Liver (tissue), 3 donors: ENCODE measurements at regions not wholly inside any gene's neighbourhood (a gene's known extent, or its start where the extent isn't known, plus 50 kb on each side); places are given as distances from the start of the nearest gene placed in this dataset.

Experiments
- EGR1 ChIP-seq, 2 donors: IDR thresholded peaks; 2 replicates each; pipeline ENCODE4 v1.6.1; 2016 to 2018; ENCODE audit warnings: antibody characterized with exemption in 2 of 2, low read depth in 2 of 2
- FOXA2 ChIP-seq: IDR thresholded peaks from 2 replicates; pipeline ENCODE4 v1.6.1; 2016; ENCODE audit warnings: antibody characterized with exemption
- GABPA ChIP-seq, 2 donors: IDR thresholded peaks in 1 of 2; conservative IDR thresholded peaks in 1 of 2; 2 replicates each; pipeline ENCODE4 v1.6.1; 2016; ENCODE audit warnings: antibody characterized with exemption in 2 of 2, mild to moderate bottlenecking in 1 of 2, moderate library complexity in 1 of 2
- HNF4A ChIP-seq, 2 donors: conservative IDR thresholded peaks; 2 replicates each; pipeline ENCODE4 v1.6.1; 2016; ENCODE audit warnings: antibody characterized with exemption in 2 of 2, mild to moderate bottlenecking in 2 of 2
- JUND ChIP-seq, 2 donors: IDR thresholded peaks; 2 replicates each; pipeline ENCODE4 v1.6.1; 2016; ENCODE audit warnings: antibody characterized with exemption in 2 of 2
- NR2F2 ChIP-seq: IDR thresholded peaks from 2 replicates; pipeline ENCODE4 v1.6.1; 2016; ENCODE audit warnings: antibody characterized with exemption
- RAD21 ChIP-seq, 2 donors: IDR thresholded peaks; 2 replicates each; pipeline ENCODE4 v1.6.1; 2016; ENCODE audit warnings: antibody characterized with exemption in 2 of 2, mild to moderate bottlenecking in 2 of 2
- SP1 ChIP-seq: IDR thresholded peaks from 2 replicates; pipeline ENCODE4 v1.6.1; 2018; ENCODE audit warnings: antibody characterized with exemption, mild to moderate bottlenecking
- TAF1 ChIP-seq: conservative IDR thresholded peaks from 2 replicates; pipeline ENCODE4 v1.6.1; 2016; ENCODE audit warnings: antibody characterized with exemption, mild to moderate bottlenecking
- YY1 ChIP-seq: IDR thresholded peaks from 2 replicates; pipeline ENCODE4 v1.6.1; 2016; ENCODE audit warnings: antibody characterized with exemption, mild to moderate bottlenecking
- TF ChIP-seq, protein P1 (sequence below): fragments of 150-350 bp; IDR thresholded peaks from 2 replicates; pipeline ENCODE4 v1.5.1; 2017; ENCODE audit warnings: improper control_type of control experiment, low read depth, low read length; ENCODE audit not compliant: missing input control
- TF ChIP-seq, protein P2 (sequence below): IDR thresholded peaks from 2 replicates; pipeline ENCODE4 v1.6.1; 2016; ENCODE audit warnings: antibody characterized with exemption
- TF ChIP-seq, protein P3 (sequence below): IDR thresholded peaks from 2 replicates; pipeline ENCODE4 v1.6.1; 2016; ENCODE audit warnings: antibody characterized with exemption
- TF ChIP-seq, protein P4 (sequence below): IDR thresholded peaks from 2 replicates; pipeline ENCODE4 v1.6.1; 2016; ENCODE audit warnings: antibody characterized with exemption
- donor health status: healthy.
- donor health status: healthy.

DNA sequence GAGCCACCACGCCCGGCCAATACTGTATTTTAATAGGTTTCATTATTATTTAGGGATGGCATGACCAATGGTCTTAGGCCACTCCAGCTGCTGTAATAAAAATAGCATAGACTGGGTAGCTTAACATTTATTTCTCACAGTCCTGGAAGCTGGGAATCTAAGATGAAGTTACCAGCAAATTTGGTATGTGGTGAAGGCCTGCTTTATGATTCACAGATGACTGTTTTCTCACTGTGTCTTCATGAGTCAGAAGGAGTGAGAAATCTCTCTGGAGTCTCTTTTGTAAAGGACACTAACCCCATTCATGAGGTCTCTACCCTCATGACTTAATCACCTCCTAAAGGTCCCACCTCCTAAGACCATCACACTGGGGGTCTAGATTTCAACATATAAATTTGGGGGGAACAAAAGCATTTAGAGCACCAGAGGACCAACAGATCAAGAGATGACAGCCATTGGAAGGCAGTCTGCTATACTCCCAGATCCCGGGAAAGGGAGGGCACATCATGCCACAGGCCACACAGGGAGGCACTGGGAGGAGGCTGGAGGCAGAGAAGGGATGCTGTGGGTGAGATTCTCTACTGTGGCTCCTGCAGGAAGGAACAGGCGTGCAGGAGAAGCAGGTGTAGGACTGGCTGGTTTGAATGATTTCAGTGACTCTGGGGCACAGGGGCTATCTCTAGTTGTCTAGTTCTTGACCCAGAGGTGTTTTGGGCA, 335.8 kb upstream of the SFRP2 start:
- TF ChIP-seq, protein P1, sequence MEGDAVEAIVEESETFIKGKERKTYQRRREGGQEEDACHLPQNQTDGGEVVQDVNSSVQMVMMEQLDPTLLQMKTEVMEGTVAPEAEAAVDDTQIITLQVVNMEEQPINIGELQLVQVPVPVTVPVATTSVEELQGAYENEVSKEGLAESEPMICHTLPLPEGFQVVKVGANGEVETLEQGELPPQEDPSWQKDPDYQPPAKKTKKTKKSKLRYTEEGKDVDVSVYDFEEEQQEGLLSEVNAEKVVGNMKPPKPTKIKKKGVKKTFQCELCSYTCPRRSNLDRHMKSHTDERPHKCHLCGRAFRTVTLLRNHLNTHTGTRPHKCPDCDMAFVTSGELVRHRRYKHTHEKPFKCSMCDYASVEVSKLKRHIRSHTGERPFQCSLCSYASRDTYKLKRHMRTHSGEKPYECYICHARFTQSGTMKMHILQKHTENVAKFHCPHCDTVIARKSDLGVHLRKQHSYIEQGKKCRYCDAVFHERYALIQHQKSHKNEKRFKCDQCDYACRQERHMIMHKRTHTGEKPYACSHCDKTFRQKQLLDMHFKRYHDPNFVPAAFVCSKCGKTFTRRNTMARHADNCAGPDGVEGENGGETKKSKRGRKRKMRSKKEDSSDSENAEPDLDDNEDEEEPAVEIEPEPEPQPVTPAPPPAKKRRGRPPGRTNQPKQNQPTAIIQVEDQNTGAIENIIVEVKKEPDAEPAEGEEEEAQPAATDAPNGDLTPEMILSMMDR = no peak
- no peak for TF ChIP-seq JUND (IDR thresholded peaks at IDR 0.05)
- TF ChIP-seq SP1 = no peak
- TF ChIP-seq YY1 = no peak
- TF ChIP-seq, protein P2, sequence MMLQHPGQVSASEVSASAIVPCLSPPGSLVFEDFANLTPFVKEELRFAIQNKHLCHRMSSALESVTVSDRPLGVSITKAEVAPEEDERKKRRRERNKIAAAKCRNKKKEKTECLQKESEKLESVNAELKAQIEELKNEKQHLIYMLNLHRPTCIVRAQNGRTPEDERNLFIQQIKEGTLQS = no peak
- no peak for TF ChIP-seq RAD21 (IDR thresholded peaks at IDR 0.05)
- no peak for TF ChIP-seq TAF1
- TF ChIP-seq, protein P3, sequence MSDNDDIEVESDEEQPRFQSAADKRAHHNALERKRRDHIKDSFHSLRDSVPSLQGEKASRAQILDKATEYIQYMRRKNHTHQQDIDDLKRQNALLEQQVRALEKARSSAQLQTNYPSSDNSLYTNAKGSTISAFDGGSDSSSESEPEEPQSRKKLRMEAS = no peak
- no peak for TF ChIP-seq GABPA (IDR thresholded peaks at IDR 0.05 in 1 of 2, conservative IDR thresholded peaks at IDR 0.05 in 1 of 2)
- no peak for TF ChIP-seq EGR1 (IDR thresholded peaks at IDR 0.05; ENCODE audit: low read depth in 2 of 2)
- TF ChIP-seq HNF4A (conservative IDR thresholded peaks at IDR 0.05) = no peak
- TF ChIP-seq FOXA2 = no peak
- TF ChIP-seq NR2F2 = no peak
- TF ChIP-seq, protein P4, sequence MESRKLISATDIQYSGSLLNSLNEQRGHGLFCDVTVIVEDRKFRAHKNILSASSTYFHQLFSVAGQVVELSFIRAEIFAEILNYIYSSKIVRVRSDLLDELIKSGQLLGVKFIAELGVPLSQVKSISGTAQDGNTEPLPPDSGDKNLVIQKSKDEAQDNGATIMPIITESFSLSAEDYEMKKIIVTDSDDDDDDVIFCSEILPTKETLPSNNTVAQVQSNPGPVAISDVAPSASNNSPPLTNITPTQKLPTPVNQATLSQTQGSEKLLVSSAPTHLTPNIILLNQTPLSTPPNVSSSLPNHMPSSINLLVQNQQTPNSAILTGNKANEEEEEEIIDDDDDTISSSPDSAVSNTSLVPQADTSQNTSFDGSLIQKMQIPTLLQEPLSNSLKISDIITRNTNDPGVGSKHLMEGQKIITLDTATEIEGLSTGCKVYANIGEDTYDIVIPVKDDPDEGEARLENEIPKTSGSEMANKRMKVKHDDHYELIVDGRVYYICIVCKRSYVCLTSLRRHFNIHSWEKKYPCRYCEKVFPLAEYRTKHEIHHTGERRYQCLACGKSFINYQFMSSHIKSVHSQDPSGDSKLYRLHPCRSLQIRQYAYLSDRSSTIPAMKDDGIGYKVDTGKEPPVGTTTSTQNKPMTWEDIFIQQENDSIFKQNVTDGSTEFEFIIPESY = no peak
